GM18870 (cell line): ENCODE measurements at regions not wholly inside any gene's neighbourhood (a gene's known extent, or its start where the extent isn't known, plus 50 kb on each side); places are given as distances from the start of the nearest gene placed in this dataset.

Experiments
- ATAC-seq: cut with Tn5 transposase; IDR thresholded peaks from one replicate; pipeline ENCODE4 v1.9.1; 2021; ENCODE audit warnings: moderate library complexity; ENCODE audit not compliant: unreplicated experiment

DNA sequence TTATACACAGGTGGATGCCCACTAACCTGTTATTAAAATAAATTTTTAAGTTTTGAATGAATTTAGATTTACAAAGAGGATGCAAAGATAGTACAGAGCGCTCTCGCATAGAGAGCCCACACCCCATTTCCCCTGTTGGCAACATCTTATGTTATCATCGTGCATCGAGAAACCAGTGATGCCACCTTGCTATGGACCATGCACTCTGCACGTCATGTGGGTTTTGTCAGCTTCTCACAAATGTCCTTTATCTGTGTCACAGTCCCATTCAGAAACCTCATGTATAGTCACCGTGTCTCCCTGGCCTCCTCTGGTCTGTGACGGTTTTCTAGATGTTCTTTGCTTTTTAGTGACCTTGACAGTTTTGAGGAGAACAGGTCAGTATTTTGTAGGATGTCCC is 60.0 kb downstream of the ING1 start:
- ATAC-seq: no peak

GRCh38 chr13:110774051-110774450 is 60.6 kb downstream of the ING1 start:
- no peak for ATAC-seq

GRCh38 chr13:110774490-110774889 is 61.0 kb downstream of the ING1 start:
- ATAC-seq: no peak

DNA sequence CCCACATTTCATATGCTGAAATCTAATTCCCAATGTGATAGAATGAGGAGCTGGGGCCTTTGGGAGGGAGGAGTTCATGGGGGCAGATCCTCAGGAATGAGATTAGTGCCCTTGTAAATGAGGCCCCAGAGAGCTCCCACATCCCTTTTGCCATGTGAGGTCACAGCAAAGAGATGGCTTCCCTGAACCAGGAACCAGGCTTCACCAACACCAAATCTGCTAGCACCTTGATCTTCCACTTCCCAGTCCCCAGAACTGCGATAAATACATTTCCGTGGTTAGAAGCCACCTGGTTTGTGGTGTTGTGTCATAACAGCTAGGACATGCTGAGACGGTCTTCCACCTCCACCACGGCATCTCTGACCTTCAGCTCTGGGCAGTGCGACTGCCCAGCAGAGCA is 62.1 kb downstream of the ING1 start:
- ATAC-seq: no peak

- ATAC-seq: no peak
Measured at GRCh38 chr13:110777251-110777820, 63.8 kb downstream of the ING1 start.

DNA sequence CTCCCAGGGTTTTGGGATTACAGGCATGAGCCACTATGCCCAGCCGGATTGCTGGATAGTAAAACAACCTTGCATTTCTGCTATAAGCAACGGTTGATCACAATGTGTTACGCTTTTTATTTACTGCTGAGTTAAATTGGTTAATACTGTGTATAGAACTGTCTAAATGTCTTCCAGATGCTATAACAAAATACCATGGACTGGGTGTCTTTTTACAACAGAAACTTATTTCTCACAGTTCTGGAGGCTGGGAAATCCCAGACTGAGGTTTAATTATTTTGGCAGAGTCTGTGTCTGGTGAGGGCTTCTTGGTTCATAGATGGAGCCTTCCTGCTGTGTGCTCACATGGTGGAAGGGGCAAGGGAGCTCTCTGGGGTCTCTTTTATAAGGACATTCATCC is 65.5 kb downstream of the ING1 start:
- no peak for ATAC-seq

DNA sequence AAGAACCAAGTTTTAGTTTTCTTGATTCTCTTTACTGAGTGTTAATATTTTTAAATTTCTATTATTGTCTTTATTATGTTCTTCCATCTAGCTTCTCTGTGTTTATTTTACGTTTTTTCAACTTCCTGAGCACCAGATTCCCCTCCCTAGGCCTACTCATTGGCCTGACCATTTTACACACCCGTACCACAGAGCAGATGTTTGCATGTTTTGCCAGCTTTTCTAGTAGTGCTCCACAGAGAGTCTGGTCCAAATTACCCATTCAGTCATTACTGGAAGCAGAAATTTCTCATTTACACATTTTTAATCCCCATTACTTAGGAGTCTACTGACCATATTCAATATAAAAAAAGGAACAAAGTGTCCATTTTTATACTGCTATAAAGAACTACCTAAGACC is 66.9 kb downstream of the ING1 start:
- no peak for ATAC-seq

DNA sequence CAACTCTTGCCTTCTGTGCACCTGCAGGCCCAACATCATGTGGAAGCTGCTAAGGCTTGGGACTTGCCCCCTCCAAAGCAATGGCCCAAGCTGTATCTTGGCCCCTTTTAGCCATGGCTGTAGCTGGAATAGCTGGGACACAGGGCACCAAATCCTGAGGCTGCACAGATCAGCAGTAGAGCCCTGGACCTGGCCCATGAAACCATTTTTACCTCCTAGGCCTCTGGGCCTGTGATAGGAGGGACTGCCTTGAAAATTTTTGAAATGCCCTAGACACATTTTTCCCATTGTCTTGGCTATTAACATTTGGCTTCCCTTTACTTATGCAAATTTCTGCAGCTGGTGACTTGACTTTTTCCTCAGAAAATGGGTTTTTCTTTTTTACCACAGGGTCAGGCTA is 68.7 kb downstream of the ING1 start:
- no peak for ATAC-seq

GRCh38 chr13:110784704-110785103 is 71.2 kb downstream of the ING1 start:
- no peak for ATAC-seq

- no peak for ATAC-seq
Measured at GRCh38 chr13:110788778-110789177, 75.3 kb downstream of the ING1 start.

GRCh38 chr13:110789871-110790270 is 76.4 kb downstream of the ING1 start:
- ATAC-seq: no peak

GRCh38 chr13:110790371-110790770 is 76.9 kb downstream of the ING1 start:
- ATAC-seq: no peak

DNA sequence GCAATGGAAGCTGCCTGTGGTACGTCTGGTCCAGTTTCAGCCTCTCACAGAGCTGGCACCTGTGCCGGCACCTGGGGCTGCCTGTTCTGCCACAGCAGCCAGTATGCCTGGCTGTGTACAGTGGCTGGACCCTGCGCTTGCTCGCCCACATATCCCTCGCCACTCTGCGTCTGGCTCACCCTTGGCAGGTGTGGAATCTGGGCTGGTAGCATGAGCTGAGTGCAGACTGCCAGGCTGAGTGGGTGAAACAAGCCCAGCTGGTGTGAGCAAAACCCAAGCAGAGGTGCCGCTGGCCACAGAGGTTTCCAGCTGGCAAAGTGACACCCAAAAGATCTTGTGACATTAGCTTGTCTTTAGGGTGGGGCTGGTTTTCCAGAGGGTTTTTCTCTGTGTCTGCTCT is 80.7 kb downstream of the ING1 start:
- ATAC-seq: no peak

DNA sequence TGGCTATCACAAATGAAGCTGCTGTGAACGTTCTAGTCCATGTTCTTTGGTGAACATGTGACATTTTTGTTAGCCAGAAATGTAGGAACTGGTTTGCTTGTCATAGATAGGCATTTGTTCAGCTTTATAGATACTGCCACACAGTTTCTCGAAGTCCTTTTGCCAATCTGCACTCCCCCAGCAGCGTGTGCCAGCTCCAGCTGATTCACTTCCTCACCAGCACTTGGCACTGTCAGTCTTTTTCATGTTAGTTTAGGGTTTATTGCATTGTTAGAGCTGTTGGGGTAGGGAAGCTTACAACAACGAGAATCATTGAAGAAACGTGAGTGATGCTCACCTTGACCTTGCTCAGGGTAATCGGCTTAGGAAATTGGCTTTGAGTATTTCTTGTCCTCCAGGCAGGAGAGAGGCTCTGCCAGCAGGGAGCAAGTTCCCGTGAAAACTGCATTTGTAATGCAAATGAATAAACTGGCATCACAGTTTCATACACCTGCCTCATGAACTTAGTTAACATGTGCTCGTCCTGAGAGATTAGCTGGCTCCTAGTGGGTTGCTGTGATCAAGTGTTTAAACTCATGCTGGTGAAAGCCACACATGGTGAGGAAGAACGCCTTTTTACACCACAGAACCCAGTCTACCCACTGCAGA is 83.9 kb downstream of the ING1 start:
- ATAC-seq: no peak

DNA sequence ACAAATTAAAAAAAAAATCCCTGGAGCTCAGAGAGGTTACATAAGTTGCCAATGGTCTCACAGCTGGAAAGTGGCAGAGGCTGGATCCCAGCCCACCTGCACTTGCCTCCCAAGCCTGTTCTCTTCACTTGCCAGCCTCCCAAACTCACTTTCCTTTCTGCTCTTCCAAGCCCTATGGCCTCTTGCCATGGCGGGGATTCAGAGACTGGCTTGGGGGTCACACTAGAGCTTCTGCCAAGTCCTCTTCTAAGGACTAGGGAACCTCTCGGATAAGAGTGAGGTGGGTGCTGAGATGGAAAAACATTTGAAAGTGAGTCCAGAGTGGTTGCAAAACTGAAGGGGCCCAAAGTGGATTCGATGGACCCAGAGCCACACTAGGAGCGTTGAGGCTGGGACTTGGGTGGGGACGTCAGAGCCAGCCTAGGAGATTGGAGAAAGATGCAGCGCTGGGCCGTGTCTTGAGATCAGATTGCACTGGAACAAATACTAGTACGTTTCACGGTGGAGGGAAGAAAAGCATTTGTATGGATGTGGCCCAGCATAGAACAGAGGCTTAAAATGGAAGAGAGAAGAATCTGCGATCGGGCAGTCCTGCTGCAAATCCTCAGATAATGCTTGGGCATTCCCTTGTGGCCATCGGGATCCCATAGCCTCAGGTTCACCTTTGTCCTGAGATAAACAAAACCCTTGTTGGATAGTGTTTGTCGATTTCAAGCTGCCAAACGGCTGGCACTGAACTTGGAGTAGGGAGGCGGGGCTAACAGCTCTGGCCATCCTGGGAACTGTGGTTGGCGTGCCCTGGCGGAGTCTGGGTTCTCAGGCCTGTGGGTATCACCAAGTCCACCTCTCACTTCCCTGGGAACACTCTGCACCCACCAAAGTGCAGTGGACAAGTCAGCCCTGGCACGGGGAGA is 84.8 kb downstream of the ING1 start:
- ATAC-seq: no peak

GRCh38 chr13:110799246-110800236 is 86.0 kb downstream of the ING1 start:
- no peak for ATAC-seq

DNA sequence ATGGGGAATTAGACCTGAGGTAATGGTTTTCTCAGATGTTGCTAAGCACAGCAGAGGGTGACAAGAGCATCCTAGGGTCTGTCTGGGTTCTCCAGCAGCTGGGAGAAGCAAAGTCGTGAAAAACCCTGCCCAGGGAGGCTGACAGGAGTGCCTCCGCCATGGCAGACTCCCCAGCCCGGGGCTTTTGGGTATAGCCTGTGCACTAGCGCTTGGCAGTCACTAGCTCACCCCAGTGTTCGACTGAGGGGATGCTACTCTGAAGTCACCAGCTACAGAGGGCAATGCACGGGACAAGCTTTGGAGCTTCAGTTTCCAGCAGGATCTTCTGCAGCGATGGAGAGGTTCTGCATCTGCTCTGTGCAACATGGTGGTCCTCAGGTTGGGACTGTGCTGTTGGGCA is 87.5 kb downstream of the ING1 start:
- ATAC-seq: no peak

DNA sequence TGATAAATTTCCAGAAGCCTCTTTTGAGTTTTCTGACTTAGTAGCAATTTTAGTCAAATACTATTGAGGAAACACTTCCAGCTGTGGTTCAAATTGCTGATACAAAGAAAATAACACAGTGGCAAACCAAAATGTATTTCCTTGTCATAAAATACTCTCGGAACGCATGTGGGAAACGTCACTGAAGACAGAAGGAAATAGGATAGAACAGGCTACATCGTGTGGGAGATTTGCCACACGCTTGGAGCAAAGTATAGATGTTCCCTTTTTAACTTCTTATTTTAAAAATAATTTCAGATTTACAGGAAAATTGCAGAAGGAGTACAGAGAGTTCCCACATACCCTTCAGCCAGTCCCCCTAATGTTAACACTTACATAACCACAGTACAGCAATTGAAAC is 88.8 kb downstream of the ING1 start:
- ATAC-seq: no peak

DNA sequence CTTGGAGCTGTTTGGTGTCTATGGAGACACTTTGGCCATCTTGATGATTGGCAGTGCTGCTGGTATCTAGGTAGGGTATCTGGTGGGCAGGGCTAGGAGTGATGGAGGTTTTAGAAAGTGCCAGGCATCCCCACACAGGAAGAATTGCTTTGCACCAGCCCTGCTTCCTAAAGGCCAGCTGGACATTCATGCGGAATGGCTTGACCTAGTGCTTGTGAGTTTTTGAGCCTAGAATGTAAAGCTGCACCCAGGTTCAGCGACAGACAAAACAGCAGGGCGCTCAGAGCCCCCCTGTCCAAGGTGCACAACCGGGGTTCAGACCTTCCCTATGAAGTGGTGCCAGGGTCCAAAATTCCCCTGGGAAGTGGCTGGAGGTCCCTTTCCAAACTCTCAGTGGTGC is 93.1 kb downstream of the ING1 start:
- ATAC-seq: no peak

DNA sequence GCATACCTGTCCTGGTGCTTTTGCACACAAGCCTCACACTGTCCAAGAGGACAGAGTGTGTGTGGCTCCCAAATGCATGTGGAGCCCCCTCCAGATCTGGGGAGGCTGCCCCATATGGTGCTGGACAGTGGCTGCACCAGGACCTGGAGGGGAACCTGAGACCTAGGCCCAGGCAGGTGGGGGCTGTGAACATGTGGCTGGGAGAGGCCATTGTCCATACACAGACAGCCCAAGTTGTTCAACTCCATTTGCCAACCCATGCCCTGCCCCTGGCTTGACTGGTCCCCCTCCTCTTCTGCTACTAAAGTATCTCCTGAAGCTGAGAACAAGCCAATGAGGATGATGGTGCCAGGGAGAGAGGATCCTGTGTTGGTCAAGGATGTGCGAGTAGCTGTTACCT is 94.0 kb downstream of the ING1 start:
- no peak for ATAC-seq

DNA sequence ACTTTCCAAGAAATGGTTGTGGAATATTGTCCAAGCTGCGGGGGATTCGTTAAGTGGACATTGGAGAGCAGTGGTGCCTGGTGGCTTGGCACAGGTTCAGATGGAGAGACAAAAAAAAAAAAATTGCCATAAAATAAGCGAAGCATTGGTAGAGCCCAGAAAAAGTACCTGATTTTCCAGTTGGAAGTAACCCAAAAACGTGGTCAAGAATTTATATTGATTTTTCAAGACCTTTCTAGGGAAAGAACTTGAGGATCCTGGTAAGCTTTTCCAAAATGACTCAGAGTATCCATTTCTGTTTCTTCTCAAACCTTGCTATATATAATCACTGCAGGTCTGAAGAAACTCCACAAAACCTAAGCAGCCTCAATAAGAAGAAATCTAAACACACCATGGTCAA is 94.6 kb downstream of the ING1 start:
- ATAC-seq: no peak
